Tongue (tissue), 1 donor: ENCODE measurements at regions not wholly inside any gene's neighbourhood (a gene's known extent, or its start where the extent isn't known, plus 50 kb on each side); places are given as distances from the start of the nearest gene placed in this dataset.
A peak's percentile ranks its signal among the peaks of the same experiment; 100 is the strongest.
"Not testable (repeated sequence)": the region's sequence is repeated elsewhere in the genome, so short reads cannot be mapped to it uniquely, and the experiment has no call there.

ENCODE experiments used
- DNase-seq: peaks from one replicate; pipeline ENCODE4 v3.0.0-alpha.2; 2015

DNA sequence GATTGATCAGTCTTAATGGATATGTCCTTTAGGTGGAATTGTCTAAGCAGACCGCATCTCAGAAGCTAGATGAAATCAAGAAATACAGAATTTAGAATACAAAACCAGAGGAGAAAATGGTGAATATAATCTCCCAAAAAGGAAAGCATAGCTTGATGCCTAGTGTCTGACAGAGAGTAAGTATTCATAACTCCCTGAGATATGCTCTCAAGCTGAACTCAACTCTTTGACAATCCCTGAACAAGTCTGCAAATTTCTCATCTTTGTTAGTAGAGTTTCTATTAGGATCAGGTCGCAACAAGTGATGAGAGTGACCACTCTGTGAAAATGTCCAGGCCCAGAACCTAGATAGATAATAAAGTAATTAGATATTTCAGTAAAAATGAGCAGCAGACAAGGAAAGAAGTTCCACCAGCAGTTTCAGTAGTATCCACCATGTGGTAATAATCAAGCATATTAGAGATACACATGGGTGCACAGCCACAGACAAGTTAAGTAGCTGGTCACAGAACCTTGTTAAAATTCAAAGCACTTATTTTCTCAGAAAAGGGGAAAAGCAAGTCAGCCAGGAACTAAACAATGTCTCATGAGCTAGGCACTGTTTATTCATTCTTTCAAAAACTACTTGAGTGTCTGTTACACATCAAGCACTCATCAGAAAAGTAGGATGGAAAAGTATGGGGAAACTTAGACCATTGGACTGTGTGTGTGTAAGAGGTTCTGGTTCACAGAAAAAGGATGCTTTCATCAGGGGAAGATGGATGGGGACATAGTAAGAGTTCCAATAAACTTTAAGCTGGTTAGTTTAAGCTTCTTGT lies 481.5 kb upstream of the TUSC1 start:
- DNase-seq: peak; percentile 27

GRCh38 chr9:26158631-26159150 lies 480.4 kb upstream of the TUSC1 start:
- no peak for DNase-seq

DNA sequence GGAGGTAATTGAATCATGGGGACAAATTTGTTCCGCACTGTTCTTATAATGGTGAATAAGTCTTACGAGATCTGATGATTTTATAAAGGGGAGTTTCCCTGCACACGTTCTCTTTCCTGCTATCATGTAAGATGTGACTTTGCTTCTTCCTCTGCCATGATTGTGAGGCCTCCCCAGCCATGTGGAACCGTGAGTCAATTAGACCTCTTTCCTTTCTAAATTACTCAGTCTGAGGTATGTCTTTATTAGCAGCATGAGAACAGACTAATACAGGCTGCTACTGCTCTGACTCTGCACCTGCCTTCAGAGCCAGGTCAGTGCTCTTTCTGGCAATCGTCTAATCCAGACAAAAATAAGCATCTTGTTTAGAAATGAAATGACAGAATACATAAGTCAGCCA lies 479.2 kb upstream of the TUSC1 start:
- no peak for DNase-seq

GRCh38 chr9:26152350-26152749 lies 474.1 kb upstream of the TUSC1 start:
- no peak for DNase-seq

DNA sequence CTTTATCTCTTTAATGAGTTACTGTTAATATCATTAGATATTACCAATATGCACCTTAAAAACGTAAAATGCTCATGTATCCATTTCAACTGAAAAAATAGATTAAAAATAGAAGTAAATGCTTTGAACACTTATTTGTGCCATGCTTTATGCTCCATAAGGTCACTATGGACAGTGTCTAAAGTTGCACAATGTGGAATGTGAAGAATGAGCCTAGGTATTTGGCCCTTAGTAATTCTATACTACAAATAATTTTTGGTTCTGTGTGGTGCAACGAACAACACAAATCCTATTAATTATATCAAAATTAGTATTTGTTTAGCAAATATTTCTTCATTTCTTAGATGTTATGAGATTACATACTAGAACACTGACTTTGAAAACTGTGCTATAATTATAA lies 469.9 kb upstream of the TUSC1 start:
- no peak for DNase-seq

- DNase-seq: no peak
Observed at GRCh38 chr9:26145938-26146337, 467.7 kb upstream of the TUSC1 start.

DNA sequence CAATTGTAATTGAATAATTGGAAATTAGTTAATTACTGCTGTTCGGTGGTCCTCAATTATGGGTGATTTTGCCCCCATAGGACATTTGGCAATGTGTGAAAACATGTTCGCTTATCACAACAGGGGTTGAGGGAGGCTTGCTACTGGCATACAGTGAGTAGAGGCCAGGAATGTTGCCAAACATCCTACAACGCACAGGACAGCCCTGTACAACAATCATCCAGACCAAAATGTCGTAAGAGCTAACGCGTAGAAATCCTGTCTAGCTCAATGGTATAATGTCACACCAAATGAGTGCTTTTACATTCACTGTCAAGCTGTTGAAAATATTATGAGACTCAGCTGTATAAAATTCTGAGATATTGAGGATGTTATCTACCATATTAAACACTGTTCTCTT lies 464.4 kb upstream of the TUSC1 start:
- no peak for DNase-seq

DNA sequence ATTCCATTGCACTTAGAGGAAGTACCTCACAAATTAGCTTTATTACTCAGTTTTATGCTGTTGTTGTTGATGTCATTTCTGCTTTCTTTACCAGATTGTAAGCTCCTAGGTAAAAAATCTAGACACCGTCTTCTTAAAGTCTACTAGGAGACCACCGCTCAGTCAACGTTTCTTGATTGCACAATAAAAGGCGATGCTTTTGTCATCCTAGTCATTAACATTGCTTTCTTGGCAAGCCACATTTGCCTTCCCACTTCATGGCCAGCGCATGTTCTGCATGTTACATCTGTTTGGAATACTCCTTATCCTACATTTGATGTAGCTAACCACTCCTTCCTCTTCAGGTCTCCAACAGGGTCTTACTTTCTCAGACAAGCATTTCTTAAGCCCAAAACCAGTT lies 464.0 kb upstream of the TUSC1 start:
- DNase-seq: no peak

DNA sequence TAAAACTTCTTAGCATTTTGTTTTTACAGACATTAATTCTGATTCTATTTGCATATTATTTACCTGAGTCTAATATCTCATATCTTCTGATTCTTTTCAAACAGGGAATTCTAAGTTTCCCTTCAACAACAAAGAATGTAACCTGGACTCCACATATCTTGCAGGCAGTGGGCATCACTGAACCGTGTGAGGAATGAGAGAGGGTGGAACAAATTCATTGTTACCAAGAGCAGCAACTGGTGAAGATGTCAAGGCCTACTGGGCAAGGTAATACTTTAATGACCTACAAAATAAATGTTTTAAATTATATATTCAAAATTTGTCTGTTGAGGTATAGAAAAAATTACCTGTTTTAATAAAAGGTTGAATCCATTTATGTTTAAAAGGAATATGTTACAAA lies 455.3 kb upstream of the TUSC1 start:
- no peak for DNase-seq

GRCh38 chr9:26132746-26133312 lies 454.6 kb upstream of the TUSC1 start:
- peak; percentile 8 for DNase-seq

DNA sequence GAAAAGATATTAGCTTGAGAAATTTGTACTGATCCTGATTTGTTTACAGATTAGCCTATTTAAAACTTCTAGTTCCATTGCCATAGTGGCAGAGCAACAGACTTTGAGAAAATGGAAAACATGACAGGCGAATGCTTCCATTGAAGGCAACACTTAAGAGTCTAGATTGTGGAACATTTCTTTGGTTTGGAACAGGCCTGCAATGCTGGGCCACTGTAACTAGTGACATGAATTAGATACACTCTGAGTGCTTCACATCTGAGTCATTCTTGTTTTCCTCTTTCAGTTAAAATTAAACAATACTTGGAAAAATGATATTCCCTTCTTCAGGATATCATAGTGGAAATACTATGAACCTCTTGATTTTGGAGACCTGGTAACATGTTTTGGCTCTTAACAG lies 453.6 kb upstream of the TUSC1 start:
- no peak for DNase-seq

DNA sequence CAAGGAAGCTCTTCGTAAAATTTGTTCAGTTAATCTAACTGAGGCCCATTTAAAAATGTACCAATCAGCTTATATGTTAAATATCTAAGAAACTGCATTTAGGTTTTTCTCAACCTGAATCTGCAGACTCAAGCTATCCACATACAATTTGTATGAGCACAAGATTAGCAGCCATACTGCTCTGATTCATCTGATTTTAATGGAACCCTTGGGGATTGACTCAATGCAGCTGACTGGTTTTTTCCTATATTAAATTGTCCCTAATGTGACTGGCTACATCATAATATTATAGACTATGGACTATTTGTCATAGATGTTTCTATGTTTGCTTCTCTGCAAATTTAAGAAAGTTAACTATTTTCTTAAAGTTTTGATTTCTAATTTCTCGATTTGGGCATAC lies 451.0 kb upstream of the TUSC1 start:
- DNase-seq: no peak

- no peak for DNase-seq
Observed at GRCh38 chr9:26125693-26126092, 447.4 kb upstream of the TUSC1 start.

DNA sequence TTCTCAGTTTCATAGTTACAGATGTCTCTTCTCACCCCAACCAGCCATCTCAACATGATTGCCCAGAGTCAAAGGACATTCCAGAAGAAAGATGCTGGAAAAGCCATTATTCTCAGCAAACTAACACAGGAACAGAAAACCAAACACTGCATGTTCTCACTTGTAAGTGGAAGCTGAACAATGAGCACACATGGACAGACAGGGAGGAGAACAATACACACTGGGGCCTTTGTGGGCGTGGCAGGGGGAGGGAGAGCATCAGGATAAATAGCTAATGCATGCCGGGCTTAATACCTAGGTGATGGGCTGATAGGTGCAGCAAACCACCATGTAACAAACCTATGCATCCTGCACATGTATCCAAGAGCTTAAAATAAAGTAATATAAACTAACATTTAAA lies 437.8 kb upstream of the TUSC1 start:
- not testable (repeated sequence) for DNase-seq

- DNase-seq: no peak
Observed at GRCh38 chr9:26112724-26113123, 434.5 kb upstream of the TUSC1 start.

DNA sequence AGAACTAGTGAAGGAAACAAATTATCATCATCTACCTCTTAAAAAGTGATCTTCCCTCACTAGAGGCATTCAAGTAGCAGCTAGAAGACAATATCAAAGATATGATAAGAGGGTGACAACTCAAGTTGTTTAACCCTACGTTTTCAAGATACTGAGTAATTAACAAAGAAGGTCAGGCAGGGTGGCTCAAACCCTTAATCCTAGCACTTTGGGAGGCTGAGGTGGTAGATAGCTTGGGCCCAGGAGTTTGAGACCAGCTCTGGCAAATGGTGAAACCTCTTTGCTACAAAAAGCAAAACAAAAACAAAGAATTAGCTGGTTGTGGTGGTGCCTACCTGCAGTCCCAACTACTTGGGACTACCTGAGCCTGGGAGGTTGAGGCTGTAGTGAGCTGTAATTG lies 408.2 kb upstream of the TUSC1 start:
- no peak for DNase-seq

DNA sequence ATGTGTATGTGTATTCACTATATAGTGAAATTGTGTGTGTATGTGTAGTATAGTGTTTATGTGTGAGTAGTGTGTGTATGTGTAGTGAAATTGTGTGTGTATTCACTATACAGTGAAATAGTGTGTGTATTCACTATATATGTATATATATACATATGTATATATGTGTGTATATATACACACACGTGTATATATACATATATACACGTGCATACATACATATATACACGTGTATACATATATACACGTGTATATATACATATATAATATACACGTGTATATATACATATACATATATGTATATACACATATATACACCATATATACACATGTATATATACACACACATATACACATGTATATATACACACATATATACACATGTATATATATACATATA lies 403.6 kb upstream of the TUSC1 start:
- DNase-seq: no peak

DNA sequence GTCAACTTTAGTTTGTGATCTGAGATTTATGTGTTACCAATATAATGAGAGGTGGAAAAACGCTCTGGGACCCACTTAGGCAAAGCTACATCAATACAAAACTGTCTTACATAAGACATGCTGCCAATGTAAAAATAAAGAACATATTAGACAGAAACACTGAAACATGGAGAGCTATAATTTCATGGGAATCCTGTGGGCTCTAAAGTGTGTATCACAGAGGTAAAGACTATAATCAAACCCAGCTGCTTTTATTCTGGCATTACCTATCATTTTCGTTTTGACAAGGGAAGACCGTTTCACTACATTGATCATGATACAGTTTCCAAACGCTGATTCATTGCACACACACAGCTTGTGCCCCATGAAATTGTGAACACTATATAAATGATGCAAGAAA lies 400.5 kb upstream of the TUSC1 start:
- no peak for DNase-seq

GRCh38 chr9:26077860-26078259 lies 399.6 kb upstream of the TUSC1 start:
- no peak for DNase-seq

GRCh38 chr9:26067608-26068007 lies 389.4 kb upstream of the TUSC1 start:
- no peak for DNase-seq

DNA sequence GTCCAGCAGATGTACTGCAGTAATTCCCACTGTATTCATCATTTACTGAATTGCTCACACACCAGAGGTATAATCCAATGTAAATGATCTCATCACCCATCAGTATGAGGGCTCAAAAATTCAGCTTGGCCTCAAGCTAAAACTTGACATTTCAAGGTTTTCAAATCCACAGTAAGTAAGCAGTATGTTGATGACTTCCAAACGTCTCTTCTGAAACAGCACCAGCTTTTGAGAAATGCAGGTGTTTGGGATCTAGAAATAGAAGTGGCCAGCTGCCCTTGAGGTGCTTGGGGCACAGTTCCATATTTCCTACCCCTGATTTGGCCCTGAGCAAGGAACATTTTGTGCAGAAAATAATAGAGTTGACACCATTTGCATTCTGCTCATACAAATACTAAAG lies 388.0 kb upstream of the TUSC1 start:
- peak; percentile 45 for DNase-seq

- DNase-seq: no peak
Observed at GRCh38 chr9:26061948-26062575, 383.8 kb upstream of the TUSC1 start.

DNA sequence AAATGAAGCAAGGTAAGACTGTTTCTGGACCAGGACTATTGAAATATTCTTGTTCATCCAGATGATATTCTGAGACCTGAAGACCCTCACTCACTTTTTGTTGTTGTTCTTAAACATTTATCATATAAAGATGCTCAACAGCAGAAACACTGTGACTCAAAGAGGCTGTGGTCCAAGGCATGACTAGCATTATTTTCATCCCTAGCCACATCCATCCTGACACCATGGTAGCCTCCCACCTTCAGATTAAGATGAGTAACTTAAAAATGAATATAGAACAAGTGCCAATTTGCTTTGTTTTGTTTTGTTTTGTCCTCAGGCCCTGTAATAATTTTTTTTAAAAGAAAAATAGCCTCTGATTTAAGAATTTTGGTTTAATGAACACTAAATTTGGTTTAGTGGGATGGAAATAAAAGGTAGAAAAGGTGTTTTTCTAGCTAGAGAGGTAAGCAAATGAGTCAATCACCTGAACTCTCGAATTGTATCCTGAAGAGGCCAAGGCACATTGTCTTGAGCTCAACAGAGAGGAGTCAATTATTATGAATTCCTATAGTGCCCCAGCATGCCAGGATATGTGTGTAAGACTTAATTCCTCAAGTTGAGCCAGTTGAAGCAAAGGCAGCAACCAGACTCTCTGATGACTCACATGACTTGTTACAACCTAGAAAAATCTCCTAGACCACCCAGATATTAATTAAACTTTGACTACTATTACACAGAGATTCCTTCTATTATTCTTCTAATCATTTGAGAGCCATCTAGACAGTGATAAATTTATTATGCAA lies 380.1 kb upstream of the TUSC1 start:
- no peak for DNase-seq
